Trophoblast cell (in vitro differentiated cells and primary cell): ENCODE measurements at regions not wholly inside any gene's neighbourhood (a gene's known extent, or its start where the extent isn't known, plus 50 kb on each side); places are given as distances from the start of the nearest gene placed in this dataset.
A peak's percentile ranks its signal among the peaks of the same experiment; 100 is the strongest.

ENCODE experiments used
- DNase-seq, 2 donors: peaks; one replicate each; pipeline ENCODE4 v3.0.0-alpha.2; 2016
- H2AFZ ChIP-seq: 2 replicates; pipeline ENCODE4 v1.6.1; 2013; ENCODE audit warnings: low read length, moderate library complexity, mild to moderate bottlenecking; ENCODE audit not compliant: insufficient read depth, poor library complexity
- H2AK5ac ChIP-seq: 2 replicates; pipeline ENCODE4 v1.6.1; 2013; ENCODE audit warnings: mild to moderate bottlenecking, low read length
- H2BK120ac ChIP-seq: 2 replicates; pipeline ENCODE4 v1.6.1; 2013; ENCODE audit warnings: low read length, mild to moderate bottlenecking, moderate library complexity; ENCODE audit not compliant: insufficient read depth, poor library complexity
- H2BK12ac ChIP-seq: 2 replicates; pipeline ENCODE4 v1.6.1; 2013; ENCODE audit warnings: mild to moderate bottlenecking, low read length, moderate library complexity
- H2BK5ac ChIP-seq: 2 replicates; pipeline ENCODE4 v1.6.1; 2013; ENCODE audit warnings: low read length, low read depth, moderate library complexity, mild to moderate bottlenecking; ENCODE audit not compliant: poor library complexity
- H3K14ac ChIP-seq: 2 replicates; pipeline ENCODE4 v1.6.1; 2013; ENCODE audit warnings: mild to moderate bottlenecking, low read length
- H3K18ac ChIP-seq: 2 replicates; pipeline ENCODE4 v1.6.1; 2013; ENCODE audit warnings: mild to moderate bottlenecking, low read length
- H3K23ac ChIP-seq: 2 replicates; pipeline ENCODE4 v1.6.1; 2013; ENCODE audit warnings: low read length
- H3K27ac ChIP-seq: 2 replicates; pipeline ENCODE4 v1.5.1; 2013; ENCODE audit warnings: low read depth, mild to moderate bottlenecking, inconsistent platforms, low read length, moderate library complexity
- H3K27me3 ChIP-seq: 2 replicates; pipeline ENCODE4 v1.6.1; 2013; ENCODE audit warnings: inconsistent platforms, mild to moderate bottlenecking, low read length, moderate library complexity; ENCODE audit not compliant: insufficient read depth
- H3K36me3 ChIP-seq, 2 experiments: 1 replicate in 1 of 2; 2 replicates in 1 of 2; pipeline ENCODE4 v1.6.1; 2013; ENCODE audit warnings: low read length in 2 of 2, mild to moderate bottlenecking in 2 of 2, moderate library complexity in 1 of 2; ENCODE audit not compliant: insufficient read depth in 2 of 2, control insufficient read depth in 1 of 2
- H3K4ac ChIP-seq: 2 replicates; pipeline ENCODE4 v1.6.1; 2013; ENCODE audit warnings: low read depth, mild to moderate bottlenecking, low read length, moderate library complexity
- H3K4me1 ChIP-seq, 2 experiments: 1 replicate in 1 of 2; 2 replicates in 1 of 2; pipeline ENCODE4 v1.6.1; 2013; ENCODE audit warnings: low read length in 2 of 2, mild to moderate bottlenecking in 2 of 2, moderate library complexity in 1 of 2; ENCODE audit not compliant: insufficient read depth in 2 of 2, control insufficient read depth in 1 of 2
- H3K4me2 ChIP-seq: 2 replicates; pipeline ENCODE4 v1.6.1; 2013; ENCODE audit warnings: inconsistent platforms, mild to moderate bottlenecking, low read length, moderate library complexity
- H3K4me3 ChIP-seq: 2 replicates; pipeline ENCODE4 v1.5.1; 2013; ENCODE audit warnings: mild to moderate bottlenecking, low read depth, low read length, inconsistent platforms
- H3K79me1 ChIP-seq: one replicate; pipeline ENCODE4 v1.6.1; 2013; ENCODE audit warnings: low read length
- H3K79me2 ChIP-seq: 2 replicates; pipeline ENCODE4 v1.6.1; 2013; ENCODE audit warnings: low read length, mild to moderate bottlenecking; ENCODE audit not compliant: control insufficient read depth, insufficient read depth, poor library complexity
- H3K9ac ChIP-seq: 2 replicates; pipeline ENCODE4 v1.6.1; 2013; ENCODE audit warnings: mild to moderate bottlenecking, low read length
- H3K9me3 ChIP-seq: 2 replicates; pipeline ENCODE4 v1.6.1; 2013; ENCODE audit warnings: low read depth, mild to moderate bottlenecking, control low read depth, inconsistent platforms, low read length; ENCODE audit not compliant: insufficient read depth
- H4K12ac ChIP-seq: 2 replicates; pipeline ENCODE4 v1.6.1; 2013; ENCODE audit warnings: low read depth, mild to moderate bottlenecking, low read length, moderate library complexity
- H4K8ac ChIP-seq: 2 replicates; pipeline ENCODE4 v1.6.1; 2013; ENCODE audit warnings: low read depth, mild to moderate bottlenecking, low read length, moderate library complexity
- H4K91ac ChIP-seq: one replicate; pipeline ENCODE4 v1.6.1; 2013; ENCODE audit warnings: low read depth, mild to moderate bottlenecking, low read length, moderate library complexity
- WGBS: extraction: QIAGEN DNeasy Blood & Tissue Kit; methylation state at CpG from one replicate; pipeline ENCODE4 v1.1.7; 2013; ENCODE audit warnings: missing lambda C conversion rate; ENCODE audit not compliant: insufficient read length, insufficient coverage; ENCODE audit errors: extremely low coverage; 5-methylcytosine and 5-hydroxymethylcytosine counted together

DNA sequence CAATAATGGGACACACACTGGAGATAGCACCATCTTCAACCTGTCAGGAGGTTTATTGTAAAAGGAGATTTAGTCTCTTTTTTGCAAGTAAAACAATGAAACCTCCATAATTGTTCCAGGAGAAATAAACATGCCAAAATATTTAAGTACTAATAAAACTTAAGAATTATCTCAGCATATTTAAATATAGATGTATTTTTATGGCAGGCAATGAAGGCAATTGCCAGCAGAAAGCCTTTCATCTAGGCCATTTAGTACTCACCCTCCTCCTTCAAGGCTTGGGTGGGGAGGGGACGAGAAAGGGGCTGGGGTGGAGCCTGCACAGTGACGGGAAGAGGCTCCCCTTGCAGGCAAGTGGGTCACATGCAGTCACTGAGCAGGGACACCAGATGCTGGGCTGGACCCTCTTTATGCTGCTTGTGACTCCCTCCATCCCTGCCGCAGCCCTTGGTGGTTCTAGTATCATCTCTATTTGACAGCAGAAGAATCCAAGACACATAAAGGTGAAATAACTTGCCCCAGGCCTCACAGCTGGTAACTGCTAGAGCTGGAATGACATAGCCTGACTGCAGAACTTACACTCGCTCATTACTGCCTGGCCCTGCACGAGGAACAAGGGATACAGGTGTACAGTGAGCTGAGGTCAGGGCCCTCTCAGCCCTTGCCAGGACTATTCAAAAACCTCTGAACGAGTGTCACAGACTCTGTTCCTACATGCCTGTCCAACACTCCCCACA, 449.5 kb upstream of the ZMIZ1 start:
- no CpG with 5 or more reads among the region's 6 CpGs for WGBS
- H3K4me2 ChIP-seq = no peak overlapping the region
- no peak overlapping the region for H3K4ac ChIP-seq
- H4K12ac ChIP-seq = no peak overlapping the region
- H3K4me3 ChIP-seq = no peak overlapping the region
- H2AK5ac ChIP-seq = no peak overlapping the region
- peaks cover 4% of the 10 kb centered on the region for H3K79me1 ChIP-seq
- no peaks in the 10 kb centered on the region for H3K27me3 ChIP-seq
- no peak overlapping the region for H2AFZ ChIP-seq
- H3K9ac ChIP-seq = no peak overlapping the region
- no peak overlapping the region for H4K8ac ChIP-seq
- no peak overlapping the region for H2BK5ac ChIP-seq
- peaks cover under 1 to 8% of the 10 kb centered on the region in 2 experiments for H3K4me1 ChIP-seq
- no peaks in the 10 kb centered on the region for H3K79me2 ChIP-seq
- H3K14ac ChIP-seq = no peak overlapping the region
- H2BK120ac ChIP-seq = no peak overlapping the region
- no peak overlapping the region for H4K91ac ChIP-seq
- H3K18ac ChIP-seq = no peak overlapping the region
- H3K36me3 ChIP-seq = no peaks in the 10 kb centered on the region
- H3K9me3 ChIP-seq = no peaks in the 10 kb centered on the region
- peak; percentile 28 to 54 for DNase-seq
- no peak overlapping the region for H3K27ac ChIP-seq
- H3K23ac ChIP-seq = no peak overlapping the region
- no peak overlapping the region for H2BK12ac ChIP-seq

DNA sequence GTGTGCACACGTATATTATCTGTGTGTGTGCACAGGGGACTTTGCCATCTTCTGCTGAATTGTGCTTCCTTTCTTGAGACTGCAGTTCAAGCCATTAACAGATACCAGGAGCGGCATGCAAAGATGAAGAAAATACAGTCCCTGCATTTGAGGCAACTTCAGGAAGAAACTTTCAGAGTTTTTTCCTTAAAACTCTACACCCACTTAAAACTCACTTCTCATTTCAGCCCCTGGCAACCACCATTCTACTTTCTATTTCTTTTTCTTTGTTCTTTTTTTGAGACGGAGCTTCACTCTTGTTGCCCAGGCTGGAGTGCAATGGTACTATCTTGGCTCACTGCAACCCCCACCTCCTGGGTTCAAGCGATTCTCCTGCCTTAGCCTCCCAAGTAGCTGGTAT, 448.9 kb upstream of the ZMIZ1 start:
- Histone ChIP-seq H3K9ac (no peak overlapping the region), H3K18ac (no peak overlapping the region), H4K8ac (no peak overlapping the region), H3K27ac (no peak overlapping the region), H3K9me3 (no peaks in the 10 kb centered on the region), H3K4ac (no peak overlapping the region), H2AK5ac (no peak overlapping the region), H4K91ac (no peak overlapping the region), H3K36me3 (no peaks in the 10 kb centered on the region), H3K14ac (no peak overlapping the region), H3K79me1 (peaks cover 4% of the 10 kb centered on the region), H3K23ac (no peak overlapping the region), H4K12ac (no peak overlapping the region), H2AFZ (no peak overlapping the region), H3K27me3 (no peaks in the 10 kb centered on the region), H2BK12ac (no peak overlapping the region), H2BK5ac (no peak overlapping the region), H3K4me3 (no peak overlapping the region), H3K4me2 (no peak overlapping the region), H3K79me2 (no peaks in the 10 kb centered on the region), H3K4me1 (peaks cover 0 to 6% of the 10 kb centered on the region in 2 experiments), H2BK120ac (no peak overlapping the region)
- no CpG with 5 or more reads among the region's 4 CpGs for WGBS
- no peak for DNase-seq

DNA sequence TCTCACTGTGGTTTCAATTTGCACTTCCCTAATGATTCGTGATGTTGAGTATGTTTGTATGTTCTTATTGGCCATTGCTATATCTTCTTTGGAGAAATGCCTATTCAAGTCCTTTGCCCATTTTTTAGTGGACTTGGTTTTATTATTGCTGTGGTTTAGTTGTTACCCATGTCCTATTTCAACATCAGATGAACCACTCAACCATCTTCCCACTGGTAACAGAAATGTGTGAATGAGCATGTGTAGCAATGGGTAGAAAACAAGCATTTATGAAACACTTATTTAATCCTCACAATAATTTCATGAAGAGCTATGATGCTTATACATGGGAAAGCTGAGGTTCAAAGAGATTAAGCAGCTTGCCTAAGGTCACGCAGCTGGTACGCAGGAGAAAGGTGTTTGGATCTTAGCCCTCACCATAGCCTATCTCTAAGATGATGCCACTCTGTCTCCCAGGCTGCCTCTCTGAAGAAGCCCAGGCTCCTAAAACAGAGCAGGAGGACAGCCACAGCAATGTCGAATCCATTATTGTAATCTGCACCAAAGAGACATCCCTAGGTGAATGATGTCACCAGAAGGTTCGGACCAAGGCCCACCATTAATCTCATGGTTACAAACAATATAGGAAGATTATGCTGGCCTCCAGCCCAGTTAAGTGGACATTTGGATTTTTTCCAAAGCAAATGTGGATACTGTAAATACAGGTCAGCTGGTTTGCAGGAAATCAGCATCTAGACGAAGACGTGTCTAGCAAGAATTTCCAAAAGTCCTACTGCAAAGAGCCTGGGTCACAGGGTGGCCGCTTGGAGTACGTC, 447.6 kb upstream of the ZMIZ1 start:
- Histone ChIP-seq H2BK5ac (no peak overlapping the region), H3K4me2 (no peak overlapping the region), H3K36me3 (no peaks in the 10 kb centered on the region), H3K23ac (no peak overlapping the region), H3K79me1 (peaks cover 4% of the 10 kb centered on the region), H3K9me3 (no peaks in the 10 kb centered on the region), H3K27ac (no peak overlapping the region), H3K18ac (no peak overlapping the region), H3K27me3 (no peaks in the 10 kb centered on the region), H2AK5ac (no peak overlapping the region), H2BK12ac (peak overlapping the region; percentile 32), H4K12ac (no peak overlapping the region), H2AFZ (no peak overlapping the region), H3K4me1 (peaks cover under 1 to 7% of the 10 kb centered on the region in 2 experiments), H3K4ac (no peak overlapping the region), H4K91ac (no peak overlapping the region), H3K9ac (no peak overlapping the region), H4K8ac (no peak overlapping the region), H3K79me2 (no peaks in the 10 kb centered on the region), H3K14ac (no peak overlapping the region), H2BK120ac (no peak overlapping the region), H3K4me3 (no peak overlapping the region)
- no peak for DNase-seq
- WGBS = no CpG with 5 or more reads among the region's 9 CpGs

DNA sequence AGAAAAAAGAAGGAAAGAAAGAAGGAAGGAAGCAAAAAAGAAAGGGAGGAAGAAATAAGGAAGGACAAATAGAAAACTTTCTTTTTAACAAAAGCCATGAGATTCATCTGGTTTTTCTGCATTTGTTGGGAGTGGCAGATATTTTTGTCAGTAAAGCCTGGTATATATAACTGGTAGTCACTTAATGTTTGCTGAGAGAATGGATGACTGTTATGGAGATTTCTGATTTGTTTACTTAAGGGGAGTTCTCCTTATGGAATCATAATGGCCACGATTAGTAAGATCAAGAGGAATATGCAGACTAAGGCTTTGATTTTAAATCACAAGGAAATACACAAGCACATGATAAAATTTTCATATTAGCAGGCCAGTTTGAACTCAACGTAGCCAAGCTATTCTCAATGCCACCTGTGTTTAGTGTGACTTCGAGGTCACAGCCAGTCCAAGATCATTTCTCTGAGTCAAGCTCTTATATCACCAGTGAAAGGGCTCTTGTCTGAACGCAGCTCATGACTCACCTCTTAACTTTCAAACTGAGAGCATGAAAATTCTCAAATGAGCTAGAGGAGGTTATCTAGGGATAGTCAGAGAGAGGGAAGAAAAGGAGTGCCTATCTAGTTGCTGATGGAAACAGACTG, 445.1 kb upstream of the ZMIZ1 start:
- Histone ChIP-seq H3K4ac (no peak overlapping the region), H4K12ac (no peak overlapping the region), H4K8ac (no peak overlapping the region), H3K9me3 (no peaks in the 10 kb centered on the region), H3K9ac (no peak overlapping the region), H2BK5ac (no peak overlapping the region), H3K23ac (no peak overlapping the region), H3K18ac (no peak overlapping the region), H3K79me1 (peaks cover 14% of the 10 kb centered on the region), H2AK5ac (no peak overlapping the region), H3K27ac (no peak overlapping the region), H2BK120ac (no peak overlapping the region), H3K14ac (no peak overlapping the region), H3K27me3 (no peaks in the 10 kb centered on the region), H3K4me2 (no peak overlapping the region), H3K4me1 (peaks cover 14 to 22% of the 10 kb centered on the region in 2 experiments), H4K91ac (no peak overlapping the region), H2AFZ (no peak overlapping the region), H3K79me2 (no peaks in the 10 kb centered on the region), H3K4me3 (no peak overlapping the region), H3K36me3 (no peaks in the 10 kb centered on the region), H2BK12ac (no peak overlapping the region)
- no CpG with 5 or more reads among the region's 4 CpGs for WGBS
- DNase-seq = no peak
